Progenitor cell of endocrine pancreas (in vitro differentiated cells): ENCODE measurements at regions not wholly inside any gene's neighbourhood (a gene's known extent, or its start where the extent isn't known, plus 50 kb on each side); places are given as distances from the start of the nearest gene placed in this dataset.

Experiments used
- DNase-seq: peaks from one replicate; pipeline ENCODE4 v3.0.0; 2021; ENCODE audit warnings: low spot score; ENCODE audit not compliant: unreplicated experiment
- H3K27ac Mint-ChIP-seq: 2 replicates; pipeline ENCODE4 v1.8.0; 2021; ENCODE audit warnings: mild to moderate bottlenecking, moderate library complexity, mixed read lengths
- H3K27me3 Mint-ChIP-seq: 2 replicates; pipeline ENCODE4 v1.8.0; 2021; ENCODE audit warnings: mixed read lengths
- H3K36me3 Mint-ChIP-seq: 2 replicates; pipeline ENCODE4 v1.8.0; 2022; ENCODE audit warnings: mixed read lengths; ENCODE audit not compliant: insufficient read depth
- H3K4me1 Mint-ChIP-seq: 2 replicates; pipeline ENCODE4 v1.8.0; 2021; ENCODE audit warnings: low read depth, mixed read lengths
- H3K4me3 Mint-ChIP-seq: 2 replicates; pipeline ENCODE4 v1.8.0; 2021; ENCODE audit warnings: low read depth, mild to moderate bottlenecking, moderate library complexity, mixed read lengths
- H3K9me3 Mint-ChIP-seq: 2 replicates; pipeline ENCODE4 v1.8.0; 2021; ENCODE audit warnings: low read depth, mixed read lengths
- TF ChIP-seq, protein P1 (sequence below): fragments of 200-600 bp; sonication (generic); IDR thresholded peaks from one replicate; pipeline ENCODE4 v1.5.0; 2021; ENCODE audit warnings: antibody characterized with exemption, mild to moderate bottlenecking; ENCODE audit not compliant: unreplicated experiment

DNA sequence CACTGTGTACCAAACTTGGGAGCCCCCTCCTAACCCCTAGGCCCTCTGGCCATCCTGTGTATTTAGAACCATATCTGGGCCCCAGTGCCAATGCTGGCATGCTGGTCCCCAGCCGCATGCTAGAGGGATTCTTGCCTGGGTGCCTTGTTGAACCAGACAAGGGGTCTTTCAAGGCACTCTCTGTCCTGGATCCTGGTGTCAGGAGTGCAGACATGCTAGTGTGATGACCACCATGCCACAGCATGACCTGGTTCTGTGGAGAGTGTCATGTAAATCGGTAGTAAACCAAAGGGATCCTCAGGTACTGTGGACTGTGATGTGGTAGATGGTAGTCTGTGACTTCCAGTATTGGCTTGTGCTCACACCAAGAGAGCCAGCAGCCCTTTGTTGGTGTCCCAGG is 222.2 kb upstream of the PODXL start:
- Mint-ChIP-seq H3K9me3 (no peaks in the 10 kb centered on the region), H3K27ac (no peak overlapping the region), H3K4me3 (no peak overlapping the region), H3K36me3 (no peaks in the 10 kb centered on the region), H3K4me1 (peaks cover 14% of the 10 kb centered on the region), H3K27me3 (peaks cover 2% of the 10 kb centered on the region)
- DNase-seq: no peak
- TF ChIP-seq, protein P1, sequence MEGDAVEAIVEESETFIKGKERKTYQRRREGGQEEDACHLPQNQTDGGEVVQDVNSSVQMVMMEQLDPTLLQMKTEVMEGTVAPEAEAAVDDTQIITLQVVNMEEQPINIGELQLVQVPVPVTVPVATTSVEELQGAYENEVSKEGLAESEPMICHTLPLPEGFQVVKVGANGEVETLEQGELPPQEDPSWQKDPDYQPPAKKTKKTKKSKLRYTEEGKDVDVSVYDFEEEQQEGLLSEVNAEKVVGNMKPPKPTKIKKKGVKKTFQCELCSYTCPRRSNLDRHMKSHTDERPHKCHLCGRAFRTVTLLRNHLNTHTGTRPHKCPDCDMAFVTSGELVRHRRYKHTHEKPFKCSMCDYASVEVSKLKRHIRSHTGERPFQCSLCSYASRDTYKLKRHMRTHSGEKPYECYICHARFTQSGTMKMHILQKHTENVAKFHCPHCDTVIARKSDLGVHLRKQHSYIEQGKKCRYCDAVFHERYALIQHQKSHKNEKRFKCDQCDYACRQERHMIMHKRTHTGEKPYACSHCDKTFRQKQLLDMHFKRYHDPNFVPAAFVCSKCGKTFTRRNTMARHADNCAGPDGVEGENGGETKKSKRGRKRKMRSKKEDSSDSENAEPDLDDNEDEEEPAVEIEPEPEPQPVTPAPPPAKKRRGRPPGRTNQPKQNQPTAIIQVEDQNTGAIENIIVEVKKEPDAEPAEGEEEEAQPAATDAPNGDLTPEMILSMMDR: no peak

DNA sequence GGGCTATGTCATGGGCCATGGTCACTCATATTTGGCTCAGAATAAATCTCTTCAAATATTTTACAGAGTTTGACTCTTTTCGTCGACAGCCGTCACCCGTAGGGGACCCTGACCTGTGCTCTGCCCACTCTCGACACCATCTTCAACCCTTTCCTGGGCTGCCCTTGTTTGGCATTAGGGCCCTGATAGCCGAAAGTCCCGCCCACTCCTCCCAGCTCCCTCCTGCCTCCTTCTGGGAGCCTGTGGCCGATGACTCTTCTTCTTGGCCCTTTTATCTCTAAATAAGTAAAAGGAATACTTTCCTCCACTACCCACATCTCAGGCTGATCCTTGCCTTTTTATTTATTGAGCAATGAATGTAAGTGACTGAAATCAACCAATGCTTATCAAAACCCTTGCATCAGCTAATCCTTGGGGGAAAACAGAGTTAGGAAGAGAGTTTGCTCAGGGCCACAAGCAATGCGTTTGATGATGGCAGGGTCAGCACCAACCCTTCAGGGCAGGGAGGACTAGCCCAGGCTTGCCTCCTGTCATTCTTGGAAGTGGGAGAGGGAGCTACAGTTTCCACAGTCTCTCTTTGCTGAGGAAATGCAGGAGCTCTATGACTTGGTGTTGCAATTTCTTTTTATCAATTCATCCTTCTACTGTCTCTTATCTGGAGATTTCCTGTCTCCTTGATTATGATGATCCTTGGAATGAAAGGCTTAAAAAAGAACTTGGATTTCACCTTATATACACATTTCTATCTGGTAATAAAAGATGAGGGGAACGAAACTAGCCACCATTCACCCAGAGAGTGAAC is 218.2 kb upstream of the PODXL start:
- Mint-ChIP-seq H3K36me3 (no peaks in the 10 kb centered on the region), H3K27ac (no peak overlapping the region), H3K4me1 (peaks cover 16% of the 10 kb centered on the region), H3K4me3 (no peak overlapping the region), H3K27me3 (peaks cover 7% of the 10 kb centered on the region), H3K9me3 (no peaks in the 10 kb centered on the region)
- TF ChIP-seq, protein P1: no peak
- no peak for DNase-seq

DNA sequence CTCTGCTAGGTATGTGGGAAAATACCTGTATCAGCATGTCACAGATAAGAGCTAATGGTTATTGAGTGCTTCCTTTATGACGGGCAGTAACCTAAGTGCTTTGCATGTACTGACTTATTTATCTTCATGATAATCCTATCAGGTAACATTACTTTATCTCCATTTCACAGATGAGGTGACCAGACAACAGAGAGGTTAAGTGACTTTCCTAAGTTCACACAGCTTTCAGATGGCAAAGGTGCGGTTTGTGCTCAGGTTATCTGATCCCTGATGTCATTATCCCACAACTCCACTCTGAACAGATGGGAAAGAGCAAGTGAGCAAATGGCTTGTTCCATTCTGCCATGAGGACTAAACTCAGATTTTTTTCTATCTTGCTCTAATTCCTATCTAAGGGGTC is 217.0 kb upstream of the PODXL start:
- H3K27ac Mint-ChIP-seq: no peak overlapping the region
- no peaks in the 10 kb centered on the region for H3K9me3 Mint-ChIP-seq
- peaks cover 7% of the 10 kb centered on the region for H3K27me3 Mint-ChIP-seq
- H3K4me1 Mint-ChIP-seq: peaks cover 16% of the 10 kb centered on the region
- H3K4me3 Mint-ChIP-seq: no peak overlapping the region
- no peaks in the 10 kb centered on the region for H3K36me3 Mint-ChIP-seq
- no peak for DNase-seq
- TF ChIP-seq, protein P1: no peak

DNA sequence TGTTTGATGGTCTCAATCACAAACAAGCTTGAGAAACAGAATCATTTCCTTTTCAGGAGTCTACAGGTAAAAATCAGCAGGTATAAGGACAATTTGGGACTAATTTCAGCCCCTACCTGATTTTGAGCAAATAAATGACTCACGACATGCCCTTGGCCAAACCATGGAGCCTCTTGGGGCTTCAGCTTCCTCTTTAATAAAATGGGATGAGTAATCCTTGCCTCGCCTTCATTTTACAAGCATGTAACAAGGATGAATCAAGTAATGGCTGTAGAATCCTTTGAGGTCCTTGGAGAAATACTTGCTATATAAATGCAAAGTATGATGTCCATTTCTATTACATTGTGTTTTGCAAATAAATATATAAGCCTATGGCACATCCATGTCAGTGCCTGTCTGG is 212.8 kb upstream of the PODXL start:
- DNase-seq: no peak
- Mint-ChIP-seq H3K4me3 (no peak overlapping the region), H3K36me3 (no peaks in the 10 kb centered on the region), H3K9me3 (no peaks in the 10 kb centered on the region), H3K27me3 (peaks cover 14% of the 10 kb centered on the region), H3K4me1 (peaks cover 8% of the 10 kb centered on the region), H3K27ac (no peak overlapping the region)
- TF ChIP-seq, protein P1: no peak

DNA sequence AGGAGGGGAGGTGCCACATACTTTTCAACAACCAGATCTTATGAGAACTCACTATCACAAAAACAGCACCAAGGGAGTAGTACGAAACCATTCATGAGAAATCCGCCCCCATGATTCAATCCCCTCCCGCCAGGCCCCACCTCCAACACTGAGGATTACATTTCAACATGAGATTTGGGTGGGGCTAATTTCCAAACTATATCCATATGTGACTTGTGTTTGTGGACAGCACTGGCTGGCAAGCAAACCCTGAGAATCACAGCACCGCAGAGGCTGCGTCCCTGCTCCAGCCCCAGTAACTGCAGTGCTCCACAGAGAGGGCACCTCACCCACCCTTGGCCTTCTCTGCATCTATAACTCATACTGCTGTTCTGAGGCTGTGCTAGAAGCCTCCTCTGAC is 211.2 kb upstream of the PODXL start:
- H3K27me3 Mint-ChIP-seq: peaks cover 16% of the 10 kb centered on the region
- DNase-seq: no peak
- no peaks in the 10 kb centered on the region for H3K4me1 Mint-ChIP-seq
- H3K36me3 Mint-ChIP-seq: no peaks in the 10 kb centered on the region
- no peak overlapping the region for H3K4me3 Mint-ChIP-seq
- no peaks in the 10 kb centered on the region for H3K9me3 Mint-ChIP-seq
- TF ChIP-seq, protein P1: no peak
- no peak overlapping the region for H3K27ac Mint-ChIP-seq
